Stomach (tissue), 8 donors: ENCODE measurements at regions not wholly inside any gene's neighbourhood (a gene's known extent, or its start where the extent isn't known, plus 50 kb on each side); places are given as distances from the start of the nearest gene placed in this dataset.

Experiments
- DNase-seq, 2 donors: peaks; one replicate each; pipeline versions ENCODE4 v3.0.0 to v3.0.0-alpha.2; 2013 to 2019
- H3K27ac ChIP-seq, 5 donors: fragments of 200-600 bp in 4 of 5; sonication (generic) in 4 of 5; one replicate each; pipeline ENCODE4 v1.5.1; 2013 to 2019; ENCODE audit warnings: mild to moderate bottlenecking in 1 of 5, moderate library complexity in 1 of 5
- H3K27me3 ChIP-seq, 3 donors: fragments of 200-600 bp; sonication (generic); one replicate each; pipeline ENCODE4 v1.5.1; 2017 to 2019; ENCODE audit warnings: mixed run types in 1 of 3
- H3K36me3 ChIP-seq, 4 donors: fragments of 200-600 bp; sonication (generic); 1 replicate in 3 of 4; 2 replicates in 1 of 4; pipeline ENCODE4 v1.5.1; 2016 to 2019
- H3K4me1 ChIP-seq, 4 donors: fragments of 200-600 bp; sonication (generic); one replicate each; pipeline ENCODE4 v1.5.1; 2016 to 2019
- H3K4me3 ChIP-seq, 4 donors: fragments of 200-600 bp; sonication (generic) in 3 of 4; one replicate each; pipeline ENCODE4 v1.5.1; 2016 to 2019; ENCODE audit warnings: mild to moderate bottlenecking in 1 of 4
- H3K9me3 ChIP-seq, 4 donors: fragments of 200-600 bp; sonication (generic); one replicate each; pipeline ENCODE4 v1.5.1; 2016 to 2019
- CTCF ChIP-seq, 7 experiments: fragments of 450-650 bp in 4 of 7; fragments of 200-600 bp in 3 of 7; sonication (generic) in 3 of 7; IDR thresholded peaks; one replicate each; pipeline ENCODE4 v1.5.1; 2016 to 2019; ENCODE audit warnings: antibody characterized with exemption in 7 of 7, control low read depth in 2 of 7, mild to moderate bottlenecking in 1 of 7
- EP300 ChIP-seq: sonication (generic); formaldehyde crosslinking; IDR thresholded peaks from one replicate; pipeline ENCODE4 v1.6.1; 2017; ENCODE audit warnings: antibody characterized with exemption
- POLR2A ChIP-seq, 4 donors: fragments of 450-650 bp; IDR thresholded peaks; one replicate each; pipeline ENCODE4 v1.6.1; 2016; ENCODE audit warnings: antibody characterized with exemption in 4 of 4, control low read depth in 2 of 4, mild to moderate bottlenecking in 1 of 4, moderate library complexity in 1 of 4
- POLR2AphosphoS5 ChIP-seq, 3 donors: sonication (generic); formaldehyde crosslinking; IDR thresholded peaks; one replicate each; pipeline ENCODE4 v1.6.1; 2016; ENCODE audit warnings: antibody characterized with exemption in 3 of 3
- WGBS, 5 donors: extraction: QIAGEN DNeasy Blood & Tissue Kit in 3 of 5; methylation state at CpG; one replicate each; pipeline versions ENCODE4 v1.1.5 to v1.1.7; 2013 to 2018; 5-methylcytosine and 5-hydroxymethylcytosine counted together
- intact Hi-C: fragments of 100-400 bp; cut with DNase I; formaldehyde crosslinking; loops from one replicate; pipeline ENCODE4 v1.15.1; 2023; ENCODE audit warnings: low total_unique reads
- donor health status: healthy with polysubstance abuse.
- donor health status: Bipolar disorder and iron deficiency.
- donor health status: healthy.

- no peaks in the 10 kb centered on the region for H3K36me3 ChIP-seq
- no peaks in the 10 kb centered on the region for H3K27me3 ChIP-seq
- peak in 1 of 2 donors; percentile 23 for DNase-seq
- H3K4me3 ChIP-seq, result no peak overlapping the region
- H3K27ac ChIP-seq, result no peak overlapping the region
- TF ChIP-seq POLR2AphosphoS5 (IDR thresholded peaks at IDR 0.05) (no peak), EP300 (no peak), POLR2A (IDR thresholded peaks at IDR 0.05) (no peak), CTCF (IDR thresholded peaks at IDR 0.05) (no peak)
- 35 to 68% (median 63%) methylated on average over 3 of the region's 3 CpGs for WGBS, 5 donors
- peaks cover 0 to 16% (median 0%) of the 10 kb centered on the region in 4 donors for H3K4me1 ChIP-seq
- intact Hi-C loops, result no loop called here
- no peaks in the 10 kb centered on the region for H3K9me3 ChIP-seq
Observed at GRCh38 chr14:82766996-82767395, 1233.3 kb upstream of the SEL1L start.

- Histone ChIP-seq H3K27me3 (no peaks in the 10 kb centered on the region), H3K4me3 (no peak overlapping the region), H3K27ac (no peak overlapping the region), H3K4me1 (no peaks in the 10 kb centered on the region), H3K36me3 (no peaks in the 10 kb centered on the region), H3K9me3 (no peaks in the 10 kb centered on the region)
- intact Hi-C loops, result no loop called here
- DNase-seq, result no peak
- 95 to 97% (median 96%) methylated on average over 1 of the region's 1 CpG for WGBS, 5 donors
- no peak for TF ChIP-seq POLR2A (IDR thresholded peaks at IDR 0.05)
Observed at GRCh38 chr14:82776958-82777357, 1243.3 kb upstream of the SEL1L start.

- WGBS, 5 donors, result 59 to 70% (median 65%) methylated on average over 1 of the region's 1 CpG
- Histone ChIP-seq H3K4me3 (no peak overlapping the region), H3K9me3 (no peaks in the 10 kb centered on the region), H3K36me3 (no peaks in the 10 kb centered on the region), H3K27me3 (no peaks in the 10 kb centered on the region), H3K4me1 (no peaks in the 10 kb centered on the region), H3K27ac (no peak overlapping the region)
- peak in 1 of 2 donors; percentile 44 for DNase-seq
- intact Hi-C loops, result no loop called here
- no peak for TF ChIP-seq CTCF (IDR thresholded peaks at IDR 0.05)
- TF ChIP-seq POLR2AphosphoS5 (IDR thresholded peaks at IDR 0.05), result no peak
- no peak for TF ChIP-seq EP300
- no peak for TF ChIP-seq POLR2A (IDR thresholded peaks at IDR 0.05)
Observed at GRCh38 chr14:82778008-82778590, 1244.4 kb upstream of the SEL1L start.

- intact Hi-C loops, result no loop called here
- peak in 1 of 2 donors; percentile 72 for DNase-seq
- TF ChIP-seq CTCF (IDR thresholded peaks at IDR 0.05) (no peak), EP300 (no peak), POLR2A (IDR thresholded peaks at IDR 0.05) (no peak), POLR2AphosphoS5 (IDR thresholded peaks at IDR 0.05) (no peak)
- no peaks in the 10 kb centered on the region for H3K9me3 ChIP-seq
- 57 to 69% (median 62%) methylated on average over 3 of the region's 3 CpGs for WGBS, 5 donors
- no peak overlapping the region for H3K4me3 ChIP-seq
- H3K27ac ChIP-seq, result no peak overlapping the region
- no peaks in the 10 kb centered on the region for H3K27me3 ChIP-seq
- H3K4me1 ChIP-seq, result no peaks in the 10 kb centered on the region
- H3K36me3 ChIP-seq, result no peaks in the 10 kb centered on the region
Observed at GRCh38 chr14:82778601-82779000, 1244.9 kb upstream of the SEL1L start.

GRCh38 chr14:82779301-82779700 lies 1245.6 kb upstream of the SEL1L start:
- intact Hi-C loops, result no loop called here
- no peak for DNase-seq
- no peak overlapping the region for H3K27ac ChIP-seq
- TF ChIP-seq CTCF (IDR thresholded peaks at IDR 0.05), result no peak
- TF ChIP-seq POLR2AphosphoS5 (IDR thresholded peaks at IDR 0.05), result no peak
- no peak for TF ChIP-seq EP300
- TF ChIP-seq POLR2A (IDR thresholded peaks at IDR 0.05), result no peak
- no peaks in the 10 kb centered on the region for H3K9me3 ChIP-seq
- WGBS, 5 donors, result 63 to 85% (median 82%) methylated on average over 4 of the region's 4 CpGs
- no peak overlapping the region for H3K4me3 ChIP-seq
- H3K27me3 ChIP-seq, result no peaks in the 10 kb centered on the region
- no peaks in the 10 kb centered on the region for H3K4me1 ChIP-seq
- H3K36me3 ChIP-seq, result no peaks in the 10 kb centered on the region
